ENCODE measurements at regions not wholly inside any gene's neighbourhood (a gene's known extent, or its start where the extent isn't known, plus 50 kb on each side); places are given as distances from the start of the nearest gene placed in this dataset.

DNA sequence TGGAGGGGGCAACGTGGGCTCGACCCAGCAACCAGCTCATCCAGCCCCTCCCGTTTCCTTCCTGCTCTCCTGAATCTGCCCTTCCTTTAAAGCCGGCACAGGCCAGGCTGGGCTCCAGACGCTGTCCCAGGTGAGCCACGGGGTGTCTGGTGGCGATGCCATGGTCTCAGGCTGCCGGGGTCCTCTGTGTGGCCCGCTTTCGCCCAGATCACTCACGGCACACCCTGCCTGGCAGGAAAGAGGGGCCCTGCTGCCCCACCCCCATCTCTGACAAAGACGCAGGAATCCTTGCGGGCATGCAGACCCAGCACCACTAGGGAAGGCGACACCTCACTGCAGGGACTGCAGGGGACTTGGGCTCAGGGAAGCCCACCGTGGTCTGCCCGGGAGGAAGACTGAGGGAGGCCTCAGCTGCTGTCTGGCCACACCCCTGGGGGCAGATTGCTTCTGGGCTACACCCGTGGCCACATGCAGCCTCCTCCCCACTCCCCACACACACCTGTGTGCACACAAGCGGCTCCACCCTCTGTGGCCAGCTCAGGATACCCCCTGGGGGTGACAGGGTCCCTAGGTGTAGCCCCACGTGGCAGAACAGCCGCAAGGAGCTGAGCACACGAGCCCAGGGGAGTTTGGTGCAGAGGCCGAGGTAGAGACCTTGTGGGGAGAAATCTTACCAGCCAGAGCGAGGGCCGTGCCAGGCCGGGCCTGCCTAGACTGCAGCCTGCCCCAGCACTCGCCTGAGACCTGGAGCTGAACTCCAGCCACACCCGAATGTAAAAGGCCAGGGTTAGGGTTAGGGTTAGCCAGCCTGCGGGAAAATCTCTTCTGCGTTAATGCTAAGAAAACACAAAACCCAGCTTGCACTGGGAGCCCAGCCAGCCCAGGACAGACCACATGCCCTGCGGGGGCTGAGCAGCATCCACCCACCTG is 104.6 kb downstream of the DLL1 start:
- DNase-seq (ENCODE audit: low read depth) = no peak
- TF ChIP-seq CTCF (IDR thresholded peaks at IDR 0.05; ENCODE audit: low read length, missing control alignments) = no peak
- H3K4me3 ChIP-seq (replicated peaks; ENCODE audit: low read depth, low read length) = no peak overlapping the region

GRCh38 chr6:170185175-170185978 is 105.5 kb downstream of the DLL1 start:
- TF ChIP-seq CTCF (IDR thresholded peaks at IDR 0.05; ENCODE audit: low read length, missing control alignments) = no peak
- DNase-seq (ENCODE audit: low read depth) = no peak
- no peak overlapping the region for H3K4me3 ChIP-seq (replicated peaks; ENCODE audit: low read depth, low read length)

DNA sequence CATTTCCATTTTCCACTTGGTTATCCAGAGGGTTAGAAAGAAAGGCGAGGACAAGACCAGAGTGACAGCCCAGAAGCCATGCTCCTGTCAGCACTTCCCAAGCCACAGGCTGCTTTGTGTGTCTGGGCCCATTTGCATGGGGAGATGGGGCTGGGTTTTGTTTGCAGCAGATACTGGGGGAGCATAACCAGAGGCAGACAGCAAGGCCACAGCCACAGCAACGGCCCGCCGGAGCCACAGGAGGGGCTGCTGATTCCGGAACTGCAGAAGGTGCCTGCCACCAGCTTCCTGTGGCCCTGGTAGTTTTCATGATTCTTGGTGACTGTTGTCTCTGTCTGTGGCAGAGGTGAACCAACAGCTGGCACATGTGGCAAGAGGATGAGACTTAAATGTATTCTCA is 106.6 kb downstream of the DLL1 start:
- TF ChIP-seq CTCF (IDR thresholded peaks at IDR 0.05; ENCODE audit: low read length, missing control alignments) = no peak
- no peak for DNase-seq (ENCODE audit: low read depth)
- no peak overlapping the region for H3K4me3 ChIP-seq (replicated peaks; ENCODE audit: low read depth, low read length)

DNA sequence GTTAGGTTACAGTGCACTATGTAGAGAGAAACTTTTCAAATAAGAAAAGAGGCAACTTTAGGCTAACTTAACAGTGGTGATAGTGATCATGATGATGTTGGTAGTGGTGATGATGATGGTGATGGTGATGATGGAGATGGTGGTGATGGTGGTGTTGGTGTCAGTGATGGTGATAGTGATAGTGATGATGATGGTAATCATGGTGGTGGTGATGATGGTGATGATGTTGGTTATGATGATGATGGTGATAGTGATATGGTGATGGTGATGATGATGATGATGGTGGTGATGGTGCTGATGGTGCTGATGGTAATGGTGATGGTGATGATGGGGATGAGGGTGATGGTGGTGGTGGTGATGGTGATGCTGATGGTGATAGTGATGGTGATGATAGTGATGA is 107.4 kb downstream of the DLL1 start:
- TF ChIP-seq CTCF (IDR thresholded peaks at IDR 0.05; ENCODE audit: low read length, missing control alignments) = no peak
- no peak for DNase-seq (ENCODE audit: low read depth)
- H3K4me3 ChIP-seq (replicated peaks; ENCODE audit: low read depth, low read length) = no peak overlapping the region

- TF ChIP-seq CTCF (IDR thresholded peaks at IDR 0.05; ENCODE audit: low read length, missing control alignments) = no peak
- DNase-seq (ENCODE audit: low read depth) = no peak
- H3K4me3 ChIP-seq (replicated peaks; ENCODE audit: low read depth, low read length) = no peak overlapping the region
Observed at GRCh38 chr6:170182781-170183120, 108.1 kb downstream of the DLL1 start.

DNA sequence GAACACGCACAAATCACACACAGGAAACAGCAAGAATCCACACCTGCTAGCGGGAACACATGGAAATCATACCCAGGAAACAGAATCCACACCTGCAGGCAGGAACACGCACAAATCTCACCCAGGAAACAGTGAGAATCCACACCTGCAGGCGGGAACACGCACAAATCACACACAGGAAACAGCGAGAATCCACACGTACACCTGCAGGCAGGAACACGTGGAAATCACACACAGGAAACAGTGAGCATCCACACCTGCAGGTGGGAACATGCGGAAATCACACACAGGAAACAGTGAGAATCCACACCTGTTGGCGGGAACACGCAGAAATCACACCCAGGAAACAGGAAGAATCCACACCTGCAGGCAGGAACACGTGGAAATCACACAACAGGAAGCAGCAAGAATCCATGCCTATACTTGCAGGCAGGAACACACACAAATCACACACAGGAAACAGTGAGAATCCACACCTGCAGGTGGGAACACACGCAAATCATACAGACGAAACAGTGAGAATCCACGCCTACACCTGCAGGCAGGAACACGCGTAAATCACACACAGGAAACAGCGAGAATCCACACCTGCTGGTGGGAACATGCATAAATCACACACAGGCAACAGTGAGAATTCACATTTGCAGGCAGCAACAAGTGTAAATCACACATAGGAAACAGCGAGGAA is 108.6 kb downstream of the DLL1 start:
- DNase-seq (ENCODE audit: low read depth) = no peak
- H3K4me3 ChIP-seq (replicated peaks; ENCODE audit: low read depth, low read length) = no peak overlapping the region
- TF ChIP-seq CTCF (IDR thresholded peaks at IDR 0.05; ENCODE audit: low read length, missing control alignments) = no peak

Measured in fibroblast of pulmonary artery (primary cell).